NOMO-1 treated with DMSO at 0.1 percent for 48 hours (cell line): ENCODE measurements at regions not wholly inside any gene's neighbourhood (a gene's known extent, or its start where the extent isn't known, plus 50 kb on each side); places are given as distances from the start of the nearest gene placed in this dataset.
"Not testable (repeated sequence)": the region's sequence is repeated elsewhere in the genome, so short reads cannot be mapped to it uniquely, and the experiment has no call there.

Source experiments
- DNase-seq: peaks from one replicate; lab custom pipeline; 2025; ENCODE audit not compliant: unreplicated experiment; lab: John Stamatoyannopoulos, UW

DNA sequence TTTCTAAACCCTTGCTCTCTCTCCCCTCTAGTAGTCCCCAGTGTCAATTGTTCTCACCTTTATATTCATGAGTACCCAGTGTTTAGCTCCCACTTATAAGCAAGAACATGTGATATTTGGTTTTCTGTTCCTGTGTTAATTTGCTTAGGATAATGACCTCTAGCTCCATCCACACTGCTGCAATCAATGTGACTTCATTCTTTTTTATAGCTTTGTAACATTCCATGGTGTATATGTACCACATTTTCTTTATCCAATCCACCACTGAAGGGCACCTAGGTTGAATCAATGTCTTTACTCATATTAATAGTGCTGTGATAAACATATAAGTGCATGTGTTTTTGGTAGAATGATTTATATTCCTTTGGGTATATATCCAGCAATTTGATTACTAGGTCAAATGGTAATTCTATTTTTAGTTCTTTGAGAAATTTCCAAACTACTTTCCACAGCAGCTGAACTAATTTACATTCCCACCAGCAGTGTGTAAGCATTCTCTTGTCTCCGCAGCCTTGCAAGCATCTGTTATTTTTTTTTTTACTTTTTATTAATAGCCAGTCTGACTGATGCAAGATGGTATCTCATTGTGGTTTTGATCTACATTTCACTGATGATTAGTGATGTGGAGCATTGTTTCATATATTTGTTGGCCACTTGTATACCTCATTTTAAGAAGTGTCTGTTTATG is 277.8 kb downstream of the LTN1 start:
- no peak for DNase-seq

- no peak for DNase-seq
Observed at GRCh38 chr21:28712411-28712810, 280.3 kb downstream of the LTN1 start.

GRCh38 chr21:28705616-28706015 is 287.1 kb downstream of the LTN1 start:
- DNase-seq: no peak

DNA sequence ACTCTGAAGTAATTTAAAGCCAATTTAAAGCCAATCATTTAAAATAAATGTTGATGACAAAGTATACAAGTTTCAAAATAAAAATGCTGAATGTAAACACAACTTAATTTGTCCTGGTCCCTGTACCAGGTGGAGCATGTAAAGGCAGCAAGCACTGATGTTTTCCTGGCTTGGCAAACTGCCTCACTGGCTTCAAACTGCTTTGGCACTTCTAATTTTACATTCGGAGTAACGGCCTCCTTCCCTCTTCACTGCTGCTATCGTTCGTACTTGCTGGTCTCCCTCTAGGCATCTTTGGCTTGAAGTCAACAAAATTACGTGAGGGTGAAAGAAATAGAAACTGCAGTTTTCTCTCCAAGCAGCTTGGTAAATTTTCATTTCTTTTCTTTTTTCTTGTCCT is 287.9 kb downstream of the LTN1 start:
- DNase-seq: no peak

- DNase-seq: no peak
Observed at GRCh38 chr21:28703861-28704260, 288.8 kb downstream of the LTN1 start.

- peak; percentile 8 for DNase-seq
Observed at GRCh38 chr21:28699596-28700259, 292.9 kb downstream of the LTN1 start.

GRCh38 chr21:28699186-28699585 is 293.5 kb downstream of the LTN1 start:
- no peak for DNase-seq

DNA sequence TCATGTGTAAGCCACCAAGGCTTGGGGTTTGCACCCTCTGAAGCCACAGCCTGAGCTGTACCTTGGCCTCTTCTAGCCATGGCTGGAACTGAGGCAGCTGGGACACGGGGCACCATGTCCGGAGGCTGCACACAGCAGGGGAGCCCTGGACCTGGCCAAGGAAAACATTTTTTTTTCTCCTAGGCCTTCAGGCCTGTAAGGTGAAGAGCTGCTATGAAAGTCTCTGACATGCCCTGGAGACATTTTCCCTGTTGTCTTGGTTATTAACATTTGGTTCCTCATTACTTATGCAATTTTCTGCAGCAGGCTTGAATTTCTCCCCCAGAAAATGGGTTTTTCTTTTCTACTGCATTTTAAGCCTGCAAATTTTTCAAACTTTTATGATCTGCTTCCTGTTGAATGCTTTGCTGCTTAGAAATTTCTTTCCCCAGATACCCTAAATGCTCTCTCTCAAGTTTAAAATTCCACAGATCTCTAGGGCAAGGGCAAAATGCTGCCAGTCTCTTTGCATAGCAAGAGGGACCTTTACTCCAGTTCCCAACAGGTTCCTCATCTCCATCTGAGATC is 295.8 kb downstream of the LTN1 start:
- DNase-seq: no peak

DNA sequence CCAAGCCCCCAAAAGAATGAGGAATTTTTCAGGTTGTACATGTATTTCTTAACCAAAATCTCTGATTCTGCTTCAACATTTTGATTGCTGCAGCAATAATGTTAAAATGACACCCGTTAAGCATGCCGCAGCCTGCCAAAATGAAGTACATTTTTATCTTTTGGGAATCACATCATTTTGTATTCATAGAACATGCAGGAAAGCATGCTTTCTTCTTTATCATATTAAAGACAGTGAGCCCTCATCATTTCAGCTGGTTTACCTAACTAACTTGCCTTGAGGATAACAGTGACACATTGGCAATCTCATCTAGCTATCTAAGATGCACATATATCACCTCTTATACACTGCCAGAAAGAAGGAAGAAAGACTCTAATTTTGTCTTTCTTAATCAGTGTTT is 299.2 kb downstream of the LTN1 start:
- no peak for DNase-seq

DNA sequence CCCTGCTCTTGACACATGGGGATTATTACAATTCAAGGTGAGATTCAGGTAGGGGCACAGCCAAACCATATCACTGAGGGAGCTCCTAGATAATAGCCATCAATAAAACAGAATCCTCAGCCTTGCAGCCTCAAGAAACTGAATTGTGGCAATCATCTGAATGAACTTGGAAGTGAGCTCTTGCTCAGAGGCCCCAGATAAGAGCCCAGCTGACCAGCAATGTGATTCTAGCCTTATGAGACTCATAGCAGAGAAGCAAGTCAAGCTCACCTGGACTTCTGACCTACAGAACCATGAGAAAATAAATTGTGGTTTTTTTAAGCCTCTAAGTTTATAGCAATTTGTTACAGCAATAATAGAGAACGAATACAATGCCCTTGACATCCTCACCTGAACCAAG is 302.5 kb downstream of the LTN1 start:
- no peak for DNase-seq

DNA sequence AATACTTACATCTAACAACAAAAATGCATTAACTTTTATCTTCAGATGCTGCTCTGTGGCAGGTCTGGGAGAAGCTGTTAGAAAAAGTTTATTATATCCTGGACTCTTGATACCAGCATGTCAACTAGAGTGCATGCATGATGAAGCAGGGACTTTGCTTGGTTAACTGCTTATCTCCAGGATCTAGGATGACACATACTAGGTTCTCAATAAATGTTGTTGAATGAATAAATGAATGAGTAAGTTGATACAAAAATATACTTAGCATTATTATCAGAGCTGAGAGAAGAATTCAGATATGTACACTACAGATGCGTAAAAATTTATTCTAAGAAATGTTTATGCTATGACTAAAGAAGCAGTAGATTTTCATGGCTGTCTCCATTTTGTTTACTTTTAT is 304.3 kb downstream of the LTN1 start:
- DNase-seq: no peak

DNA sequence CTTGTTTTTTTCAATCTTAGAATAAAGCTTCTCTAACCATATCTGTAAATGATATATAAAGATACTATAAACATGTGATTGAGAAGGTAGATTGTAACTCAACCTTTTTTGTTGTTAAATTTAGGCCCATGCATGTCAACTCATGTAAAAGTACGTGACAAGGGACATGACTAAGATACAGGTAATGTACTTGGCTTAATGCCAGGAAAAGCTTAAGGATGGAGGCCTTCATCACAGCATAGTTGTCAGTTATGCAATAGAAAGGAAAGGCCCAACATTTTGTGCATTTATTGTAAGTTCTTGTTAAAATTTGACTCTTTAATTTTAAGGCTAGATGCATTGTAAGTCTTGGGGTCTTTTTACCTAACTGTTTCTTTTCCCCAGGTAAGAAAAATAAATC is 305.1 kb downstream of the LTN1 start:
- no peak for DNase-seq

GRCh38 chr21:28683982-28684752 is 308.5 kb downstream of the LTN1 start:
- DNase-seq: no peak

- not testable (repeated sequence) for DNase-seq
Observed at GRCh38 chr21:28682884-28683283, 309.8 kb downstream of the LTN1 start.

DNA sequence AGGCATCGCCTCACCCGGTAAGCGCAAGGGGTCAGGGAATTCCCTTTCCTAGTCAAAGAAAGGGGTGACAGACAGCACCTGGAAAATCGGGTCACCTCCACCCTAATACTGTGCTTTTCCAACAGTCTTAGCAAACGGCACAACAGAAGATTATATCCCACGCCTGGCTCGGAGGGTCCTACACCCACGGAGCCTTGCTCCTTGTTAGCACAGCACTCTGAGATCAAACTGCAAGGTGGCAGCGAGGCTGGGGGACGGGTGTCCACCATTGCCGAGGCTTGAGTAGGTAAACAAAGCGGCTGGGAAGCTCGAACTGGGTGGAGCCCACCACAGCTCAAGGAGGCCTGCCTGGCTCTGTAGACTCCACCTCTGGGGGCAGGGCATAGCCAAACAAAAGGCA is 315.6 kb downstream of the LTN1 start:
- DNase-seq: not testable (repeated sequence)

- no peak for DNase-seq
Observed at GRCh38 chr21:28675331-28676041, 317.2 kb downstream of the LTN1 start.

GRCh38 chr21:28674763-28675162 is 317.9 kb downstream of the LTN1 start:
- DNase-seq: no peak

GRCh38 chr21:28671549-28672195 is 321.0 kb downstream of the LTN1 start:
- DNase-seq: no peak

DNA sequence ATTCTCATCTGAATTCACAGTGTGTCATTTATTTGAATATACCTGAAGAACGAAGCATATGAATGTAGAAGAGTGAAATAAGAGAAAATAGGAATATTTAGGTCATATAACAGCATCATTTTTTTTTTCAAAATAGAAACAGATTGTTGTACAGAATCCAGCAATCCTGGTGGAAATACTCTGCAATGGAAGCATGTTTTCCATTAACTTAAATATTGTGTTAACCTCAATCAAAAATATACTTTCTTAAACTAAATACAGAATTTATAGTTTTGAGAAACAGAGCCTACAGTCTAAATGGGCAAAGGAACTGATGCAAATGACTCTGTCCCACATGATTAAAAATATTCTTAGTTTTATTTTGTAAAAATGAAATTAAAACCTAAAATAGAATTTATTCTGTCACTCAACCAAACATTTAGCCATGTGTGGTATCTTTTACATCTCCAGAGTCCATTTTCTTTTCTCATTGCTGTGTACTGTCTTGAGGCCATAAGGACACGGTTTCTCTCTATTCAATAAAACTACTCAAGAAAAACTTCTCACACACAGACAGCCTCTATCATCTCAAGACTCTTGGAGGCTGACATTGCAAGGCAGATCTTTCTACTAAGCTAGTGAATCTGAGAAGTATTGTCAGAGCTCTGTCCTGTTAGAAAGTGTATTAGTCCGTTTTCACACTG is 322.6 kb downstream of the LTN1 start:
- no peak for DNase-seq

GRCh38 chr21:28669321-28669720 is 323.4 kb downstream of the LTN1 start:
- no peak for DNase-seq
